ENCODE measurements at regions not wholly inside any gene's neighbourhood (a gene's known extent, or its start where the extent isn't known, plus 50 kb on each side); places are given as distances from the start of the nearest gene placed in this dataset.
A peak's percentile ranks its signal among the peaks of the same experiment; 100 is the strongest.

- TF ChIP-seq ARID5B (CRISPR knock-in tag; IDR thresholded peaks at IDR 0.05) (no peak), CTCF (CRISPR knock-in tag; IDR thresholded peaks at IDR 0.05) (peak; percentile 70), STAG1 (CRISPR knock-in tag; IDR thresholded peaks at IDR 0.05) (peak; percentile 84)
- TF ChIP-seq, protein P1, sequence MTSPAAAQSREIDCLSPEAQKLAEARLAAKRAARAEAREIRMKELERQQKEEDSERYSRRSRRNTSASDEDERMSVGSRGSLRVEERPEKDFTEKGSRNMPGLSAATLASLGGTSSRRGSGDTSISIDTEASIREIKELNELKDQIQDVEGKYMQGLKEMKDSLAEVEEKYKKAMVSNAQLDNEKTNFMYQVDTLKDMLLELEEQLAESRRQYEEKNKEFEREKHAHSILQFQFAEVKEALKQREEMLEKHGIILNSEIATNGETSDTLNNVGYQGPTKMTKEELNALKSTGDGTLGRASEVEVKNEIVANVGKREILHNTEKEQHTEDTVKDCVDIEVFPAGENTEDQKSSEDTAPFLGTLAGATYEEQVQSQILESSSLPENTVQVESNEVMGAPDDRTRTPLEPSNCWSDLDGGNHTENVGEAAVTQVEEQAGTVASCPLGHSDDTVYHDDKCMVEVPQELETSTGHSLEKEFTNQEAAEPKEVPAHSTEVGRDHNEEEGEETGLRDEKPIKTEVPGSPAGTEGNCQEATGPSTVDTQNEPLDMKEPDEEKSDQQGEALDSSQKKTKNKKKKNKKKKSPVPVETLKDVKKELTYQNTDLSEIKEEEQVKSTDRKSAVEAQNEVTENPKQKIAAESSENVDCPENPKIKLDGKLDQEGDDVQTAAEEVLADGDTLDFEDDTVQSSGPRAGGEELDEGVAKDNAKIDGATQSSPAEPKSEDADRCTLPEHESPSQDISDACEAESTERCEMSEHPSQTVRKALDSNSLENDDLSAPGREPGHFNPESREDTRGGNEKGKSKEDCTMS (CRISPR knock-in tag; conservative IDR thresholded peaks at IDR 0.05), result no peak
Measured at GRCh38 chr2:75787532-75788132, 76.9 kb upstream of the GCFC2 start (continued).
